ENCODE measurements at regions not wholly inside any gene's neighbourhood (a gene's known extent, or its start where the extent isn't known, plus 50 kb on each side); places are given as distances from the start of the nearest gene placed in this dataset.

DNA sequence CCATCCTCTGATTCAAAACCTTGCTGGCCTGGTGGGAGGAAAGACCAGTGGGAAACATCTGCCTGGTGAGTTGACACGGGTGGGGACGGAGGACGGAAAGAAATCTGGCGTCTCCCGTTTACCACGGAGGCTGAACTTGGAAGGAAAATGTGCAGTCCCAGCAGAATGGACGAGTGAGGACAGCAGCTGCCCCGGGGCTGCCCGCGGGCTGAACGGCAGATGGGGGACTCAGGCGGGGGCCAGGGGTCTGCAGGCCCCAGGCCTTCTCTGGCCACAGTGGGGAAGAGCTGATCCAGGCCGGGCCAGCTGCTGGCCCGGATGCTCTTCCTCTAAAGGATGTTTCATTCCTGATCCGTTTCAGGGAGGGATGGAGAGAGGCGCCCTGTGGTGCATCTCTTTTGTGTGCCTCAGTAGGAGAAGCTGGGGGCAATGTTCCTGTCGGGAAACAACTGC, 147.5 kb upstream of the CHST15 start:
- no peak for DNase-seq
- no peaks in the 10 kb centered on the region for H3K9me3 Mint-ChIP-seq (ENCODE audit: low read depth, unreplicated experiment)
- no peaks in the 10 kb centered on the region for H3K4me1 Mint-ChIP-seq (ENCODE audit: low read depth, unreplicated experiment)
- CTCF ChIA-PET = no interaction called here
- TF ChIP-seq, protein P1, sequence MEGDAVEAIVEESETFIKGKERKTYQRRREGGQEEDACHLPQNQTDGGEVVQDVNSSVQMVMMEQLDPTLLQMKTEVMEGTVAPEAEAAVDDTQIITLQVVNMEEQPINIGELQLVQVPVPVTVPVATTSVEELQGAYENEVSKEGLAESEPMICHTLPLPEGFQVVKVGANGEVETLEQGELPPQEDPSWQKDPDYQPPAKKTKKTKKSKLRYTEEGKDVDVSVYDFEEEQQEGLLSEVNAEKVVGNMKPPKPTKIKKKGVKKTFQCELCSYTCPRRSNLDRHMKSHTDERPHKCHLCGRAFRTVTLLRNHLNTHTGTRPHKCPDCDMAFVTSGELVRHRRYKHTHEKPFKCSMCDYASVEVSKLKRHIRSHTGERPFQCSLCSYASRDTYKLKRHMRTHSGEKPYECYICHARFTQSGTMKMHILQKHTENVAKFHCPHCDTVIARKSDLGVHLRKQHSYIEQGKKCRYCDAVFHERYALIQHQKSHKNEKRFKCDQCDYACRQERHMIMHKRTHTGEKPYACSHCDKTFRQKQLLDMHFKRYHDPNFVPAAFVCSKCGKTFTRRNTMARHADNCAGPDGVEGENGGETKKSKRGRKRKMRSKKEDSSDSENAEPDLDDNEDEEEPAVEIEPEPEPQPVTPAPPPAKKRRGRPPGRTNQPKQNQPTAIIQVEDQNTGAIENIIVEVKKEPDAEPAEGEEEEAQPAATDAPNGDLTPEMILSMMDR (IDR thresholded peaks at IDR 0.05; ENCODE audit: unreplicated experiment) = no peak
- intact Hi-C loops (cut with micrococcal nuclease; ENCODE audit: unreplicated experiment) = no loop called here
- H3K27ac Mint-ChIP-seq (ENCODE audit: unreplicated experiment) = no peak overlapping the region
- no peaks in the 10 kb centered on the region for H3K36me3 Mint-ChIP-seq (ENCODE audit: insufficient read depth, unreplicated experiment)
- no TSS peak for BruUV-seq (replicated peaks)
- H3K4me3 Mint-ChIP-seq (ENCODE audit: low read depth, unreplicated experiment) = no peak overlapping the region
- H3K27me3 Mint-ChIP-seq (ENCODE audit: unreplicated experiment) = peaks cover 23% of the 10 kb centered on the region

DNA sequence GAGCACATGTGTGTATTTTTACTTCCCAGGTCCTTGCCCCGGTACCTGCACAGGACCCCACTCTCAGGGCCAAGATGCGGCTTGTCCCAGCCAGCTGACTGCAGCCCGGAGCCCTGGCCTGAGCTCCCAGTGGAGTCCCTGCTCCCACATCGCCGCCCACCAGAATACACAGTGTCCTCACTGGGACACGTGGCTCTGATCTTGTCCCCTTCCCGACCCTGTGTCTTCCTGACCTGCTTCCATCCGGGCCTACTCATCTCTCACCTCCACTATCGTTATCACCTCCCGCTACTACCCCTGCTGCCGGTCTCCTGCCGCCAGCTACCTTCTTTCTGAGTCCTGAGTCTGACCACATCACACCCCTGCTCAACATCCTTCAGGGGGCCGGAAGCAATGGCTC, 146.3 kb upstream of the CHST15 start:
- TF ChIP-seq, protein P1 (IDR thresholded peaks at IDR 0.05; ENCODE audit: unreplicated experiment) = no peak
- intact Hi-C loops (cut with micrococcal nuclease; ENCODE audit: unreplicated experiment) = no loop called here
- DNase-seq = no peak
- CTCF ChIA-PET = no interaction called here
- Mint-ChIP-seq H3K4me1 (ENCODE audit: low read depth, unreplicated experiment) (no peaks in the 10 kb centered on the region), H3K27ac (ENCODE audit: unreplicated experiment) (no peak overlapping the region), H3K4me3 (ENCODE audit: low read depth, unreplicated experiment) (no peak overlapping the region), H3K9me3 (ENCODE audit: low read depth, unreplicated experiment) (no peaks in the 10 kb centered on the region), H3K36me3 (ENCODE audit: insufficient read depth, unreplicated experiment) (no peaks in the 10 kb centered on the region), H3K27me3 (ENCODE audit: unreplicated experiment) (peaks cover 34% of the 10 kb centered on the region)
- no TSS peak for BruUV-seq (replicated peaks)

DNA sequence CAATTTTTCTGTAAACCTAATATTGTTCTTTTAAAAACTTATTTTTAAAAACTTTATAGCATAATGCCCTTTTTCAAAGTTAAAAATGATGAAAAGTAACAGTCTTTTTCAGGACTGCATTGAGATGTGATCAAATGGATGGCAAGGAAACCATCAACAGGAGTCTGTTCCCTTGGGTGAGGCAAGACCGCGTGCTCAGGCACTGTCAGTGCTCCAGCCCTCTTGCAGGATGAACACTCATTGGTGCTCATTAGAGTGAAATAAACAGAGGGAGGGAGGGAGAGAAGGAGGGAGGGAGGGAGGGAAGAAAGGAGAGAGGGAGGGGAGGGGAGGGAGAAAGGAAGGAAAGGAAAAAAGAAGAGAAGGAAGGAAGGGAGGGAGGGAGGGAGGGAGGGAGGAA, 145.7 kb upstream of the CHST15 start:
- CTCF ChIA-PET = no interaction called here
- no peak for DNase-seq
- BruUV-seq (replicated peaks) = no TSS peak
- H3K4me1 Mint-ChIP-seq (ENCODE audit: low read depth, unreplicated experiment) = no peaks in the 10 kb centered on the region
- intact Hi-C loops (cut with micrococcal nuclease; ENCODE audit: unreplicated experiment) = no loop called here
- peaks cover 34% of the 10 kb centered on the region for H3K27me3 Mint-ChIP-seq (ENCODE audit: unreplicated experiment)
- no peak overlapping the region for H3K27ac Mint-ChIP-seq (ENCODE audit: unreplicated experiment)
- H3K36me3 Mint-ChIP-seq (ENCODE audit: insufficient read depth, unreplicated experiment) = no peaks in the 10 kb centered on the region
- no peak overlapping the region for H3K4me3 Mint-ChIP-seq (ENCODE audit: low read depth, unreplicated experiment)
- H3K9me3 Mint-ChIP-seq (ENCODE audit: low read depth, unreplicated experiment) = no peaks in the 10 kb centered on the region
- TF ChIP-seq, protein P1 (IDR thresholded peaks at IDR 0.05; ENCODE audit: unreplicated experiment) = no peak

DNA sequence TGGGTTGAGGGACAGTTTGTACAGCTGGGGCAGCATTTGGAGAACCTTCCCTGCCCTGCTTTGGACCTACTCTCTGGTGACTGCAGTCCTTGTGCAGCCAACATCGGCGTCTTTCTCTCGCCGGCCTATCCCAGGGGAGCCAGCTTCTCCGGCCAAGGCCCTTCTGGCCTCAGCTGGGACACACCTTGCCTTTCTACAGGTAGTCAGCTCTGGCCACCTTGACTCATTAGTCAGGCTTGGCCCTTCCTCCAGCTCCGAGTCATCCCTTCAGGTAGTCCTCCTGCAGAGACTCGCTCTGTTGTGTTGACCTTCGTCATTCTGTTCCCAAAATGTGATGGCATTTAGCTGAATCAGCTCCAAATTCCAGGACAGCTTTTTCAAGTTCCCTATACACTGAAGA, 145.0 kb upstream of the CHST15 start:
- no peak overlapping the region for H3K4me3 Mint-ChIP-seq (ENCODE audit: low read depth, unreplicated experiment)
- H3K36me3 Mint-ChIP-seq (ENCODE audit: insufficient read depth, unreplicated experiment) = no peaks in the 10 kb centered on the region
- no TSS peak for BruUV-seq (replicated peaks)

More for the DNA sequence above, 145.0 kb upstream of the CHST15 start:
- peaks cover 37% of the 10 kb centered on the region for H3K27me3 Mint-ChIP-seq (ENCODE audit: unreplicated experiment)
- no peaks in the 10 kb centered on the region for H3K9me3 Mint-ChIP-seq (ENCODE audit: low read depth, unreplicated experiment)
- TF ChIP-seq, protein P1 (IDR thresholded peaks at IDR 0.05; ENCODE audit: unreplicated experiment) = no peak
- DNase-seq = no peak
- intact Hi-C loops (cut with micrococcal nuclease; ENCODE audit: unreplicated experiment) = no loop called here
- H3K4me1 Mint-ChIP-seq (ENCODE audit: low read depth, unreplicated experiment) = no peaks in the 10 kb centered on the region
- CTCF ChIA-PET = interaction anchor here (0.7 kb wide), 1 partner anchor 67 kb away, joined by 3 read pairs; no protein-coding TSS in a partner anchor
- no peak overlapping the region for H3K27ac Mint-ChIP-seq (ENCODE audit: unreplicated experiment)

Measured in Calu3 (cell line).